ENCODE measurements at regions not wholly inside any gene's neighbourhood (a gene's known extent, or its start where the extent isn't known, plus 50 kb on each side); places are given as distances from the start of the nearest gene placed in this dataset.
"Not testable (repeated sequence)": the region's sequence is repeated elsewhere in the genome, so short reads cannot be mapped to it uniquely, and the experiment has no call there.

- DNase-seq (ENCODE audit: low read depth): no peak
These were observed 634.8 kb upstream of the FAM174A start for GRCh38 chr5:99900302-99900852.

- no peak for DNase-seq (ENCODE audit: low read depth)
These were observed 655.2 kb upstream of the FAM174A start for GRCh38 chr5:99879791-99880511.

- no peak for DNase-seq (ENCODE audit: low read depth)
These were observed 656.3 kb upstream of the FAM174A start for GRCh38 chr5:99878830-99879229.

GRCh38 chr5:99866740-99867139, 668.4 kb upstream of the FAM174A start:
- DNase-seq (ENCODE audit: low read depth): no peak

GRCh38 chr5:99865159-99865558, 670.0 kb upstream of the FAM174A start:
- DNase-seq (ENCODE audit: low read depth): no peak

GRCh38 chr5:99835791-99836190, 699.4 kb upstream of the FAM174A start:
- DNase-seq (ENCODE audit: low read depth): no peak

- no peak for DNase-seq (ENCODE audit: low read depth)
These were observed 708.0 kb upstream of the FAM174A start for GRCh38 chr5:99827136-99827535.

- DNase-seq (ENCODE audit: low read depth): no peak
These were observed 717.4 kb upstream of the FAM174A start for GRCh38 chr5:99817796-99818195.

GRCh38 chr5:99814321-99815063, 720.7 kb upstream of the FAM174A start:
- no peak for DNase-seq (ENCODE audit: low read depth)

GRCh38 chr5:99808657-99809230, 726.4 kb upstream of the FAM174A start:
- no peak for DNase-seq (ENCODE audit: low read depth)

GRCh38 chr5:99807346-99807745, 727.8 kb upstream of the FAM174A start:
- no peak for DNase-seq (ENCODE audit: low read depth)

- DNase-seq (ENCODE audit: low read depth): no peak
These were observed 740.1 kb upstream of the FAM174A start for GRCh38 chr5:99795031-99795430.

- DNase-seq (ENCODE audit: low read depth): no peak
These were observed 746.7 kb upstream of the FAM174A start for GRCh38 chr5:99788482-99788881.

GRCh38 chr5:99775189-99775588, 760.0 kb upstream of the FAM174A start:
- no peak for DNase-seq (ENCODE audit: low read depth)

GRCh38 chr5:99773290-99773689, 761.9 kb upstream of the FAM174A start:
- no peak for DNase-seq (ENCODE audit: low read depth)

- DNase-seq (ENCODE audit: low read depth): no peak
These were observed 763.9 kb upstream of the FAM174A start for GRCh38 chr5:99771296-99771695.

GRCh38 chr5:99765011-99765410, 770.2 kb upstream of the FAM174A start:
- DNase-seq (ENCODE audit: low read depth): no peak

- no peak for DNase-seq (ENCODE audit: low read depth)
These were observed 772.0 kb upstream of the FAM174A start for GRCh38 chr5:99763021-99763774.

GRCh38 chr5:99747342-99747741, 787.8 kb upstream of the FAM174A start:
- DNase-seq (ENCODE audit: low read depth): no peak

- DNase-seq (ENCODE audit: low read depth): not testable (repeated sequence)
These were observed 802.0 kb upstream of the FAM174A start for GRCh38 chr5:99733146-99733545.

- not testable (repeated sequence) for DNase-seq (ENCODE audit: low read depth)
These were observed 801.8 kb upstream of the CHD1 start for GRCh38 chr5:99730653-99731052.

- no peak for DNase-seq (ENCODE audit: low read depth)
These were observed 796.0 kb upstream of the CHD1 start for GRCh38 chr5:99724732-99725290.

Measured in fibroblast of gingiva (primary cell).